22Rv1 (cell line): ENCODE measurements at regions not wholly inside any gene's neighbourhood (a gene's known extent, or its start where the extent isn't known, plus 50 kb on each side); places are given as distances from the start of the nearest gene placed in this dataset.
"Not testable (repeated sequence)": the region's sequence is repeated elsewhere in the genome, so short reads cannot be mapped to it uniquely, and the experiment has no call there.

Source experiments
- CTCF ChIP-seq: fragments of 450-650 bp; IDR thresholded peaks from 2 replicates; pipeline ENCODE4 v1.5.1; 2017; ENCODE audit warnings: mild to moderate bottlenecking
- ZFX ChIP-seq: fragments of 450-650 bp; IDR thresholded peaks from 2 replicates; pipeline ENCODE4 v1.6.1; 2017; ENCODE audit warnings: antibody characterized with exemption, borderline replicate concordance

DNA sequence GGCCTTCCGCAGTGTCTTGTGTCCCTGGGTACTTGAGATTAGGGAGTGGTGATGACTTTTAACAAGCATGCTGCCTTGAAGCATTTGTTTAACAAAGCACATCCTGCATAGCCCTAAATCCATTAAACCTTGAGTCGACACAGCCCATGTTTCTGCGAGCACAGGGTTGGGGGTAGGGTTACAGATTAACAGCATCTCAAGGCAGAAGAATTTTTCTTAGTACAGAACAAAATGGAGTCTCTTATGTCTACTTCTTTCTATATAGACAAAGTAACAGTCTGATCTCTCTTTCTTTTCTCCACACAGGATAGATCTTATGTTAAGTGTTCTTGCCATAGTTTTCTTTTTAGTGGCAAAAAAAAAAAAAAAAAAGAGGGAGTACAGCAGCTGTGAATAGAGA is 70.2 kb upstream of the SNX9 start:
- TF ChIP-seq CTCF, ZFX: not testable (repeated sequence)
